ENCODE measurements at regions not wholly inside any gene's neighbourhood (a gene's known extent, or its start where the extent isn't known, plus 50 kb on each side); places are given as distances from the start of the nearest gene placed in this dataset.
"Not testable (repeated sequence)": the region's sequence is repeated elsewhere in the genome, so short reads cannot be mapped to it uniquely, and the experiment has no call there.

- DNase-seq (ENCODE audit: insufficient read length, low spot score) (no peak), FAIRE-seq (no peak)
- TF ChIP-seq POLR2AphosphoS5 (IDR thresholded peaks at IDR 0.05; ENCODE audit: low read depth, low read length) = no peak
- no peak for TF ChIP-seq PAX5 (IDR thresholded peaks at IDR 0.05; ENCODE audit: insufficient read depth, low read length, severe bottlenecking)
- TF ChIP-seq SPI1 (IDR thresholded peaks at IDR 0.05; ENCODE audit: low read depth, low read length) = no peak
- TF ChIP-seq POLR2A (IDR thresholded peaks at IDR 0.05; ENCODE audit: low read depth, low read length) = no peak
- no peak for TF ChIP-seq POU2F2 (IDR thresholded peaks at IDR 0.05; ENCODE audit: low read depth, low read length)
- no peak for TF ChIP-seq TAF1 (IDR thresholded peaks at IDR 0.05; ENCODE audit: low read depth, low read length)
Observed at GRCh38 chr5:40432836-40433235, 246.9 kb upstream of the PTGER4 start.

- FAIRE-seq (no peak), DNase-seq (ENCODE audit: insufficient read length, low spot score) (no peak)
- TF ChIP-seq PAX5 (IDR thresholded peaks at IDR 0.05; ENCODE audit: insufficient read depth, low read length, severe bottlenecking) (no peak), TAF1 (IDR thresholded peaks at IDR 0.05; ENCODE audit: low read depth, low read length) (no peak), SPI1 (IDR thresholded peaks at IDR 0.05; ENCODE audit: low read depth, low read length) (no peak), POLR2A (IDR thresholded peaks at IDR 0.05; ENCODE audit: low read depth, low read length) (no peak), POLR2AphosphoS5 (IDR thresholded peaks at IDR 0.05; ENCODE audit: low read depth, low read length) (no peak), POU2F2 (IDR thresholded peaks at IDR 0.05; ENCODE audit: low read depth, low read length) (no peak)
Observed at GRCh38 chr5:40431734-40432133, 248.0 kb upstream of the PTGER4 start.

- TF ChIP-seq TAF1 (IDR thresholded peaks at IDR 0.05; ENCODE audit: low read depth, low read length) (no peak), POLR2AphosphoS5 (IDR thresholded peaks at IDR 0.05; ENCODE audit: low read depth, low read length) (no peak), POU2F2 (IDR thresholded peaks at IDR 0.05; ENCODE audit: low read depth, low read length) (no peak), SPI1 (IDR thresholded peaks at IDR 0.05; ENCODE audit: low read depth, low read length) (no peak), PAX5 (IDR thresholded peaks at IDR 0.05; ENCODE audit: insufficient read depth, low read length, severe bottlenecking) (no peak), POLR2A (IDR thresholded peaks at IDR 0.05; ENCODE audit: low read depth, low read length) (no peak)
- no peak for FAIRE-seq
- no peak for DNase-seq (ENCODE audit: insufficient read length, low spot score)
Observed at GRCh38 chr5:40430101-40430710, 249.5 kb upstream of the PTGER4 start.

GRCh38 chr5:40429258-40430100 is 250.2 kb upstream of the PTGER4 start:
- FAIRE-seq (no peak), DNase-seq (ENCODE audit: insufficient read length, low spot score) (no peak)
- TF ChIP-seq POU2F2 (IDR thresholded peaks at IDR 0.05; ENCODE audit: low read depth, low read length) = no peak

GRCh38 chr5:40428815-40429214 is 250.9 kb upstream of the PTGER4 start:
- FAIRE-seq (no peak), DNase-seq (ENCODE audit: insufficient read length, low spot score) (no peak)
- TF ChIP-seq POLR2A (IDR thresholded peaks at IDR 0.05; ENCODE audit: low read depth, low read length) (no peak), SPI1 (IDR thresholded peaks at IDR 0.05; ENCODE audit: low read depth, low read length) (no peak), POU2F2 (IDR thresholded peaks at IDR 0.05; ENCODE audit: low read depth, low read length) (no peak), PAX5 (IDR thresholded peaks at IDR 0.05; ENCODE audit: insufficient read depth, low read length, severe bottlenecking) (no peak), TAF1 (IDR thresholded peaks at IDR 0.05; ENCODE audit: low read depth, low read length) (no peak), POLR2AphosphoS5 (IDR thresholded peaks at IDR 0.05; ENCODE audit: low read depth, low read length) (no peak)

- no peak for FAIRE-seq
- no peak for TF ChIP-seq POLR2AphosphoS5 (IDR thresholded peaks at IDR 0.05; ENCODE audit: low read depth, low read length)
- no peak for TF ChIP-seq POU2F2 (IDR thresholded peaks at IDR 0.05; ENCODE audit: low read depth, low read length)
- no peak for TF ChIP-seq POLR2A (IDR thresholded peaks at IDR 0.05; ENCODE audit: low read depth, low read length)
- TF ChIP-seq PAX5 (IDR thresholded peaks at IDR 0.05; ENCODE audit: insufficient read depth, low read length, severe bottlenecking) = no peak
- TF ChIP-seq TAF1 (IDR thresholded peaks at IDR 0.05; ENCODE audit: low read depth, low read length) = no peak
- no peak for TF ChIP-seq SPI1 (IDR thresholded peaks at IDR 0.05; ENCODE audit: low read depth, low read length)
- DNase-seq (ENCODE audit: insufficient read length, low spot score) = no peak
Observed at GRCh38 chr5:40428126-40428525, 251.6 kb upstream of the PTGER4 start.

- not testable (repeated sequence) for DNase-seq (ENCODE audit: insufficient read length, low spot score); FAIRE-seq
Observed at GRCh38 chr5:40417046-40417810, 262.5 kb upstream of the PTGER4 start.

GRCh38 chr5:40416588-40416987 is 263.1 kb upstream of the PTGER4 start:
- no peak for DNase-seq (ENCODE audit: insufficient read length, low spot score)
- FAIRE-seq = no peak
- TF ChIP-seq TAF1 (IDR thresholded peaks at IDR 0.05; ENCODE audit: low read depth, low read length) (no peak), POLR2A (IDR thresholded peaks at IDR 0.05; ENCODE audit: low read depth, low read length) (no peak), POLR2AphosphoS5 (IDR thresholded peaks at IDR 0.05; ENCODE audit: low read depth, low read length) (no peak), SPI1 (IDR thresholded peaks at IDR 0.05; ENCODE audit: low read depth, low read length) (no peak), POU2F2 (IDR thresholded peaks at IDR 0.05; ENCODE audit: low read depth, low read length) (no peak), PAX5 (IDR thresholded peaks at IDR 0.05; ENCODE audit: insufficient read depth, low read length, severe bottlenecking) (no peak)

- no peak for DNase-seq (ENCODE audit: insufficient read length, low spot score)
- TF ChIP-seq POLR2A (IDR thresholded peaks at IDR 0.05; ENCODE audit: low read depth, low read length) = no peak
- no peak for TF ChIP-seq POU2F2 (IDR thresholded peaks at IDR 0.05; ENCODE audit: low read depth, low read length)
- no peak for TF ChIP-seq POLR2AphosphoS5 (IDR thresholded peaks at IDR 0.05; ENCODE audit: low read depth, low read length)
- no peak for TF ChIP-seq PAX5 (IDR thresholded peaks at IDR 0.05; ENCODE audit: insufficient read depth, low read length, severe bottlenecking)
- no peak for TF ChIP-seq SPI1 (IDR thresholded peaks at IDR 0.05; ENCODE audit: low read depth, low read length)
- TF ChIP-seq TAF1 (IDR thresholded peaks at IDR 0.05; ENCODE audit: low read depth, low read length) = no peak
- no peak for FAIRE-seq
Observed at GRCh38 chr5:40416098-40416497, 263.6 kb upstream of the PTGER4 start.

All from GM12891 (cell line).